ENCODE measurements at regions not wholly inside any gene's neighbourhood (a gene's known extent, or its start where the extent isn't known, plus 50 kb on each side); places are given as distances from the start of the nearest gene placed in this dataset.

GRCh38 chr12:17322090-17322489 is 716.1 kb upstream of the LMO3 start:
- no peak for TF ChIP-seq CTCF (IDR thresholded peaks at IDR 0.05; ENCODE audit: unreplicated experiment)
- H3K4me1 Mint-ChIP-seq (ENCODE audit: insufficient read depth, unreplicated experiment) = no peaks in the 10 kb centered on the region
- no peaks in the 10 kb centered on the region for H3K36me3 Mint-ChIP-seq (ENCODE audit: insufficient read depth, unreplicated experiment)
- no peaks in the 10 kb centered on the region for H3K27me3 Mint-ChIP-seq (ENCODE audit: insufficient read depth, unreplicated experiment)
- CTCF ChIA-PET = interaction anchor here (0.7 kb wide), 1 partner anchor 444 kb away, joined by 3 read pairs; no protein-coding TSS in a partner anchor
- POLR2A ChIA-PET = interaction anchor here (0.6 to 0.7 kb wide), 2 partner anchors 30 to 32 kb away, joined by 3 to 5 read pairs; no protein-coding TSS in a partner anchor
- DNase-seq (ENCODE audit: unreplicated experiment) = no peak
- no TSS peak for BruUV-seq (replicated peaks)
- no peak overlapping the region for H3K27ac Mint-ChIP-seq (ENCODE audit: low read depth, unreplicated experiment)
- intact Hi-C loops (cut with micrococcal nuclease) = no loop called here
- peaks cover 21% of the 10 kb centered on the region for H3K9me3 Mint-ChIP-seq (ENCODE audit: unreplicated experiment)
- no peak overlapping the region for H3K4me3 Mint-ChIP-seq (ENCODE audit: unreplicated experiment)

- CTCF ChIA-PET = no interaction called here
- Mint-ChIP-seq H3K27me3 (ENCODE audit: insufficient read depth, unreplicated experiment) (no peaks in the 10 kb centered on the region), H3K9me3 (ENCODE audit: unreplicated experiment) (no peaks in the 10 kb centered on the region), H3K4me3 (ENCODE audit: unreplicated experiment) (no peak overlapping the region), H3K27ac (ENCODE audit: low read depth, unreplicated experiment) (no peak overlapping the region), H3K4me1 (ENCODE audit: insufficient read depth, unreplicated experiment) (peaks cover 15% of the 10 kb centered on the region), H3K36me3 (ENCODE audit: insufficient read depth, unreplicated experiment) (no peaks in the 10 kb centered on the region)
- no peak for TF ChIP-seq CTCF (IDR thresholded peaks at IDR 0.05; ENCODE audit: unreplicated experiment)
- no TSS peak for BruUV-seq (replicated peaks)
- intact Hi-C loops (cut with micrococcal nuclease) = no loop called here
- DNase-seq (ENCODE audit: unreplicated experiment) = peak; percentile 60
- POLR2A ChIA-PET = no interaction called here
Measured at GRCh38 chr12:17304503-17305347, 698.8 kb upstream of the LMO3 start.

GRCh38 chr12:17302001-17302400 is 696.0 kb upstream of the LMO3 start:
- no peak for DNase-seq (ENCODE audit: unreplicated experiment)
- POLR2A ChIA-PET = no interaction called here
- H3K9me3 Mint-ChIP-seq (ENCODE audit: unreplicated experiment) = peaks cover 5% of the 10 kb centered on the region
- no TSS peak for BruUV-seq (replicated peaks)
- no peaks in the 10 kb centered on the region for H3K36me3 Mint-ChIP-seq (ENCODE audit: insufficient read depth, unreplicated experiment)
- peaks cover 15% of the 10 kb centered on the region for H3K4me1 Mint-ChIP-seq (ENCODE audit: insufficient read depth, unreplicated experiment)
- H3K4me3 Mint-ChIP-seq (ENCODE audit: unreplicated experiment) = no peak overlapping the region
- no peaks in the 10 kb centered on the region for H3K27me3 Mint-ChIP-seq (ENCODE audit: insufficient read depth, unreplicated experiment)
- CTCF ChIA-PET = interaction anchor here (0.6 kb wide), 1 partner anchor 225 kb away, joined by 3 read pairs; no protein-coding TSS in a partner anchor
- H3K27ac Mint-ChIP-seq (ENCODE audit: low read depth, unreplicated experiment) = no peak overlapping the region
- intact Hi-C loops (cut with micrococcal nuclease) = no loop called here
- no peak for TF ChIP-seq CTCF (IDR thresholded peaks at IDR 0.05; ENCODE audit: unreplicated experiment)

- Mint-ChIP-seq H3K27ac (ENCODE audit: low read depth, unreplicated experiment) (no peak overlapping the region), H3K4me3 (ENCODE audit: unreplicated experiment) (no peak overlapping the region), H3K27me3 (ENCODE audit: insufficient read depth, unreplicated experiment) (no peaks in the 10 kb centered on the region), H3K4me1 (ENCODE audit: insufficient read depth, unreplicated experiment) (peaks cover 15% of the 10 kb centered on the region), H3K36me3 (ENCODE audit: insufficient read depth, unreplicated experiment) (no peaks in the 10 kb centered on the region), H3K9me3 (ENCODE audit: unreplicated experiment) (peaks cover 6% of the 10 kb centered on the region)
- no TSS peak for BruUV-seq (replicated peaks)
- ChIA-PET POLR2A (no interaction called here), CTCF (interaction anchor here (0.6 kb wide), 1 partner anchor 225 kb away, joined by 3 read pairs; no protein-coding TSS in a partner anchor)
- intact Hi-C loops (cut with micrococcal nuclease) = no loop called here
- no peak for TF ChIP-seq CTCF (IDR thresholded peaks at IDR 0.05; ENCODE audit: unreplicated experiment)
- no peak for DNase-seq (ENCODE audit: unreplicated experiment)
Measured at GRCh38 chr12:17301544-17301943, 695.6 kb upstream of the LMO3 start.
